HepG2 (cell line): ENCODE measurements at regions not wholly inside any gene's neighbourhood (a gene's known extent, or its start where the extent isn't known, plus 50 kb on each side); places are given as distances from the start of the nearest gene placed in this dataset.

Experiments
- BHLHE40 ChIP-seq: IDR thresholded peaks from 2 replicates; pipeline ENCODE4 v1.6.1; 2011; ENCODE audit warnings: low read length, improper control_type of control experiment
- CTCF ChIP-seq: sonication (generic); formaldehyde crosslinking; IDR thresholded peaks from 2 replicates; pipeline ENCODE4 v1.5.0; 2020; ENCODE audit warnings: mild to moderate bottlenecking, missing genetic modification reagents, moderate library complexity
- KMT2B ChIP-seq: IDR thresholded peaks from 2 replicates; pipeline ENCODE4 v1.6.1; 2016; ENCODE audit warnings: missing genetic modification reagents, missing compliant biosample characterization
- RBAK ChIP-seq: sonication (generic); formaldehyde crosslinking; IDR thresholded peaks from 2 replicates; pipeline ENCODE4 v1.5.1; 2020; ENCODE audit warnings: mild to moderate bottlenecking, missing genetic modification reagents

- TF ChIP-seq CTCF (CRISPR knock-in tag) (no peak), BHLHE40 (no peak), KMT2B (CRISPR knock-in tag) (no peak), RBAK (CRISPR knock-in tag) (no peak)
These were observed 447.4 kb downstream of the EFNB2 start for GRCh38 chr13:106088085-106088484.
